Spleen (tissue), 7 donors: ENCODE measurements at regions not wholly inside any gene's neighbourhood (a gene's known extent, or its start where the extent isn't known, plus 50 kb on each side); places are given as distances from the start of the nearest gene placed in this dataset.

ENCODE experiments used
- CTCF ChIP-seq, 11 experiments: fragments of 200-600 bp in 7 of 11; fragments of 450-650 bp in 4 of 11; sonication (generic) in 4 of 11; IDR thresholded peaks in 8 of 11; conservative IDR thresholded peaks in 3 of 11; 1 replicate in 7 of 11; 2 replicates in 4 of 11; pipeline versions ENCODE4 v1.4.0 to v1.8.0; 2016 to 2021; ENCODE audit warnings: antibody characterized with exemption in 11 of 11, inconsistent platforms in 4 of 11, mild to moderate bottlenecking in 1 of 11
- POLR2A ChIP-seq, 3 donors: fragments of 450-650 bp; IDR thresholded peaks; one replicate each; pipeline ENCODE4 v1.5.1; 2017; ENCODE audit warnings: antibody characterized with exemption in 3 of 3, mild to moderate bottlenecking in 1 of 3
- POLR2AphosphoS5 ChIP-seq, 3 donors: sonication (generic); formaldehyde crosslinking; IDR thresholded peaks; one replicate each; pipeline ENCODE4 v1.5.1; 2017; ENCODE audit warnings: antibody characterized with exemption in 3 of 3
- donor health status: DM: no; HTN: no; CAD: no; lungs with moderate emphysema.
- donor health status: DM: no; HTN: no; CAD: no.
- donor health status: DM: no; HTN: no; CAD: no.

- TF ChIP-seq CTCF (IDR thresholded peaks at IDR 0.05 in 8 of 11, conservative IDR thresholded peaks at IDR 0.05 in 3 of 11) (no peak), POLR2A (IDR thresholded peaks at IDR 0.05) (no peak), POLR2AphosphoS5 (IDR thresholded peaks at IDR 0.05) (no peak)
Observed at GRCh38 chr5:28077291-28078240, 1039.2 kb upstream of the CDH9 start.
